ENCODE measurements at regions not wholly inside any gene's neighbourhood (a gene's known extent, or its start where the extent isn't known, plus 50 kb on each side); places are given as distances from the start of the nearest gene placed in this dataset.
"Not testable (repeated sequence)": the region's sequence is repeated elsewhere in the genome, so short reads cannot be mapped to it uniquely, and the experiment has no call there.

- DNase-seq (ENCODE audit: low read depth in 2 of 3, low spot score in 2 of 3) = no peak
Observed at GRCh38 chr4:134747108-134747805, 545.7 kb upstream of the PABPC4L start.

GRCh38 chr4:134740290-134740689, 538.7 kb upstream of the PABPC4L start:
- DNase-seq (ENCODE audit: low read depth in 2 of 3, low spot score in 2 of 3) = no peak

DNA sequence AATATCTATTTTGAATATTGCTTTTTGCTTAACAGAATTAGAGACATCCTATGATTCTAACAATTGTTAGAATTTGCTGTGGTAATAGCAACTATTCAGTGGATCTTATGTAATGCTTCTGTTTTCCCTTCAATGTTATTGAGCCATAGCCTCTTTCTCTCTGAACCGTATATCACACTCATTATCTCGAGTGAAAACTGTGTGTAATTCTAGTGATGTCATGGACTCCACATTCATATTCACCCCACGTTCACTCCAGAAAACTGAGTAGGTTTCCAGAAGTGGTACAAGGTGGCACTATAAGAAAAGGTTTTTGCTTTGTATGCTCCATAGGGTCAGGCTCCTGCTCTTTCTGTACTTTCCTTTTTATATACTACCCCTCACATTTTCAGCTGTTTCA, 534.3 kb upstream of the PABPC4L start:
- DNase-seq (ENCODE audit: low read depth in 2 of 3, low spot score in 2 of 3) = no peak

DNA sequence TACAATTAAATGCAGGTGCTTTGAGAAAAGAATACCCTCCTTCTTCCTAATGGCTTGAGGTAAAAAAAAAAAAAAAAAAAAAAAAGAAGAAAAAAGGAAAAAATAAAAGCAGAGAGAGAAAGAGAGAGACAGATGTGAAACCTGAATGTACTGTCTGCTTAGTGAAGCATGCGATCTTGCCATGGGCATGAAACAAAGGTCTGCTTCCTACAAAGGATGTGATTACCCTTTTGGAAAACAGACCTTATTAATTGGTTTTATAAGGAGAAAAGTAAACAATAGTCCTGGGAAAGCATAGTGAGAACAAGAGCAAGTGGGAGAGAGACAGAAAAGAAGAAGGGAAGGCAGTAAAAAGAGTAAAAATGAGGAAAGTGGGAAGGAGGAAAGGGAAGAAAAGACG, 526.1 kb upstream of the PABPC4L start:
- DNase-seq (ENCODE audit: low read depth in 2 of 3, low spot score in 2 of 3) = no peak

DNA sequence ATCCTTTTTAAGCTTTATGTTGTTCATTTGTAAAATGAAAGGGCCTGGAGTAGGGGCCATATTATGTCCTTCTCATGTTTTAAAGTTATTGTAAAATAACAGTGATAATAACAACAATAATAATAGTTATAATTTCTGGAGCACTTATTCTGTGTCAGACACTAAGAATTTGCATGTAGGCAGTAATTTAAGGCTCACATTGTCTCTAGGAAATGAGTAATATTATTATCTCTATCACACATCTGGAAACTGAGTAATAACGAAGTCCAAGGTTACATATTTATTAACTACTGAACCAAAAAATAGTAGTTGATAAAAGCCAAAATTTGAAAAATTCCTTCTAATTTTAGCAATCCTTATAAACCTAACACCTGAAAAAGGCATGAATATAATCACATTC, 520.7 kb upstream of the PABPC4L start:
- DNase-seq (ENCODE audit: low read depth in 2 of 3, low spot score in 2 of 3) = no peak

DNA sequence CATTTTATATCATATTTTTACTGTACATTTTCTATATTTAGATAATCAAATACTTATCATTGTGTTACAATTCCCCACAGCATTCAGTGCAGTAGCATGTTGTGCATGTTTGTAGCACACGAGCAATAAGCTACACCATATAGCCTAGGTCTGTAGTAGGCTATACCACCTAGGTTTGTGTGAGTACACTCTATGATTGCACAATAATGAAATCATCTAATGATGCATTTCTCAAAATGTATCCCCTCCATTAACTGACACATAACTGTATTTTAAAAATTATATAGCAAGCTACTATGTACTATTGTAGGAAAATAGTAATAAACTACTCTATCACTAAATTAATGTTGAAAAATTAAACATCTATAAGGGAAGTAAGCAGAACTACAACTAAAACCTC, 518.4 kb upstream of the PABPC4L start:
- no peak for DNase-seq (ENCODE audit: low read depth in 2 of 3, low spot score in 2 of 3)

GRCh38 chr4:134708616-134709015, 507.0 kb upstream of the PABPC4L start:
- DNase-seq (ENCODE audit: low read depth in 2 of 3, low spot score in 2 of 3) = no peak

DNA sequence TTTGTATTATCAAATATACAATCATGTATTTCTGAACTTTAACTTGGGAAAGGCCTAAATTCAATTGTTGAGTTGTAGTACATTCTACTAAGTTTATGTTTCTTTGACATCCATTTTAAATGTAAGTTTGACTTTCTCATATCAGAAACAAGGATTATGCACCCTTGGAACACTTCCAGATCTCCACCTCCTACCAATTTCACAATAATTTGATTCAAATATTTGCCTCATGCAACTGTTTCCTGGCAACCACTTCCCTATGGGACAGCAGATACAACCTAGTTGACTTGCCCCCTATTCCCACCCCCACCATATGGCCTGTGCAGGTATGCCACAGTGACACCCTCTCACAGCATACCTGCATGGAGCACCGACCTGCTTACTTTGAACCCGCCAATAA, 506.4 kb upstream of the PABPC4L start:
- no peak for DNase-seq (ENCODE audit: low read depth in 2 of 3, low spot score in 2 of 3)

DNA sequence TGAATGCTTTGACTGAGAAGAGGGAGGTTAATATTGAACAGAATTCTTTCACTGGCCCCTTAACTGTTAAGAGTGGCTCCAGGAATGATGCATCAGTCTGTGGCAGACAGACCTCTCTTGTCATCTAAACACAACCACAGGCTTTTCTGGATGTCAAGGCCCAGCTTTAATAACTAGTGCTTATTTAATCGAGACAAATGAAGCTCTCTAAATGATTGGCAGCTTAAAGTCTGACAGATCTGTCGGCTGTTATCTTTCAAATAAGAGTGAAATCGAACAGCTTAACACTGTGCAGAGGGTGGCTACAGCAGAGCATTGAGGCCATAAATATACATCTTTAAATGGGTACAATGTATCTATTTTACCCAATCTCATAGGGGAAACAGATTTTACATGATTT, 500.8 kb upstream of the PABPC4L start:
- DNase-seq (ENCODE audit: low read depth in 2 of 3, low spot score in 2 of 3) = no peak

- DNase-seq (ENCODE audit: low read depth in 2 of 3, low spot score in 2 of 3) = no peak
Observed at GRCh38 chr4:134700251-134700650, 498.7 kb upstream of the PABPC4L start.

DNA sequence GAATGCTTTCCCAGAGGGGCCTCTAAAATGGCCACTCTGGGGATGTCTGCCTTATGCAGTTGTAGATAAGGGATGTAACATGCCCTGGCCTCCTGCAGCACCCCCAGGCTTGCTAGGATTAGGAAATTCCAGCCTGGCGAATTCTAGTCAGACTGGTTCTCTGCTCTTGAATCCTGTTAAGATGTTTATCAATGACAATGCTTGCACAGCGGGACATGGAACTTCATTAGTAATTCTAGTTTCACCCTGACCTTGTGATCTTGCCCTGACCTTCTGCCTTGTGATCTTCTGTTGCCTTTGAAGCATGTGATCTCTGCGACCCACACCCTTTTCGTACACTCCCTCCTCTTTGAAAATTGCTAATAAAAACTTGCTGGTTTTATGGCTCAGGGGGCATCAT, 497.2 kb upstream of the PABPC4L start:
- DNase-seq (ENCODE audit: low read depth in 2 of 3, low spot score in 2 of 3) = not testable (repeated sequence)

GRCh38 chr4:134695433-134695832, 493.8 kb upstream of the PABPC4L start:
- DNase-seq (ENCODE audit: low read depth in 2 of 3, low spot score in 2 of 3) = no peak

DNA sequence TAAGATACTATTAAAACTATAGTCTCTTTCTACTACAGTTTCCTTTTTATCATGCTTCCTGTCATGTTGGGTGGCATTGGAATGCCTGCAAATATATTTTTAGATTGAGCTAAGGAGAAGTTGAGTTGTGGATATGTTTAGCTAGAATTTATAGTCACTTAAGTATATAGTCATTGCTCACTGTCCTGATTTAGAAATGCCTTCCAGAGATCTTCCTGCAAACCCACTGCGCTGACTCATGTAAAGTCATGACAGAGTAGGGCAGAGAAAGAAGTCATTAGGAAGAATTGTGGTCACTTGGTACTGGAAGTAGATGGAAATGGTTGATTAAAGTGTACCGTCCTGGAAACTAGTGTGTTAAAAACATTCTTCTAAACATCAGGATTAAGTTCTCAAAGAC, 490.3 kb upstream of the PABPC4L start:
- no peak for DNase-seq (ENCODE audit: low read depth in 2 of 3, low spot score in 2 of 3)

- no peak for DNase-seq (ENCODE audit: low read depth in 2 of 3, low spot score in 2 of 3)
Observed at GRCh38 chr4:134687646-134688628, 486.3 kb upstream of the PABPC4L start.

- DNase-seq (ENCODE audit: low read depth in 2 of 3, low spot score in 2 of 3) = no peak
Observed at GRCh38 chr4:134677209-134677814, 475.7 kb upstream of the PABPC4L start.

- DNase-seq (ENCODE audit: low read depth in 2 of 3, low spot score in 2 of 3) = no peak
Observed at GRCh38 chr4:134668237-134668636, 466.6 kb upstream of the PABPC4L start.

- no peak for DNase-seq (ENCODE audit: low read depth in 2 of 3, low spot score in 2 of 3)
Observed at GRCh38 chr4:134666640-134667039, 465.1 kb upstream of the PABPC4L start.

DNA sequence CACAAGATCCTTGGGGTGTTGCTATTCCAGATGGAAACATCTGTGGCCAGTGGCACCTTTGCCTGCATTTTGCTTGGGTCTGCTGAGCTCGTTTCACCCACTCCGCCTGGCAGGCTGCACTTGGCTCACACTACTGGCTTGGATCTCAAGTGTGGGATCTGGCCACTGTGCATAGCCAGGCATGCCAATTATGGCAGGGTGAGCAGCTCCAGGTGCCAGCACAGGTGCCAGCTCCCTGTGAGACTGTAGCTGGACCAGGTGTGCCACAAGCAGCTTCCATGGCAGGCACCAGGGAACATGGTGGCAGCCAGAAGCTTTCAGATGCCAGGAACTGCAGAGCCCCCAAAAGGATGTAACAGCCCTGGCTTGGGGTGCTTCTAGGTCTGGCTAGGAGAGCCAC, 463.8 kb upstream of the PABPC4L start:
- DNase-seq (ENCODE audit: low read depth in 2 of 3, low spot score in 2 of 3) = no peak

DNA sequence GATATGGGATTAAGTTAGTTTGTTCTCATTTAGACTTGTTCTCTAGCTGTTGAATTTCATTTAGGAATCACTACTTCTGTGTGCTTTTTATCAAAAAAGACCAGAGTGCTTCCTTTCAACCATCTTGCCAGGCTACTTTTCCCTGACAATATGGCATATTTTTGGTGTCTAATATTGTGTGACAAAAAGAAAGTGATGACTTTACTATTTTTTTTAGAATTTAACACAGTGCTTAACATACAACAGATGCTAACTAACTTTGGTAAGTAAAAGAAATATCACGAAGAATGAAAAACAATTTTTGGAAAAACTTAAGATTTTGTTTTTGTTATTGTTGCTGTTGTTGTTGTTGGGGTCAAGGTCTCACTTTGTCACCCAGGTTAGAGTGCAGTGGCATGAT, 462.2 kb upstream of the PABPC4L start:
- DNase-seq (ENCODE audit: low read depth in 2 of 3, low spot score in 2 of 3) = no peak

DNA sequence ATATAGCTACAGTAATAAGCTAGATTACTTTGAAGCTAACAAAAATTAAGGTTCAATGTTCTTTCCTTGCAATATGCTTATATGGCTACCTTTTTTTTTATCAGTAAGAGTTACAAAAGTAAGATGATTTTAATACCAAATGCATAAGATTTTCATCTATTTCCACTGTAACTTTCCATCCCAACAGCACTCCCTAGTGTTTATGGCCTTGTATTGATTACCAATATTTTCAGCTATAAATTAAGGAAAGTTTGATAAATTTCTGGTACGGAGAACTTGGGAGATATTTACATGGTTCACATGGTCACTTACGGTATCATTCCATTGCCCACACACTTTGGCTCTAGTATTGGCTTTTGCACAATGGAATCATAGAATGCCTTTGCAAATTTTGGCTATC, 448.9 kb upstream of the PABPC4L start:
- no peak for DNase-seq (ENCODE audit: low read depth in 2 of 3, low spot score in 2 of 3)

DNA sequence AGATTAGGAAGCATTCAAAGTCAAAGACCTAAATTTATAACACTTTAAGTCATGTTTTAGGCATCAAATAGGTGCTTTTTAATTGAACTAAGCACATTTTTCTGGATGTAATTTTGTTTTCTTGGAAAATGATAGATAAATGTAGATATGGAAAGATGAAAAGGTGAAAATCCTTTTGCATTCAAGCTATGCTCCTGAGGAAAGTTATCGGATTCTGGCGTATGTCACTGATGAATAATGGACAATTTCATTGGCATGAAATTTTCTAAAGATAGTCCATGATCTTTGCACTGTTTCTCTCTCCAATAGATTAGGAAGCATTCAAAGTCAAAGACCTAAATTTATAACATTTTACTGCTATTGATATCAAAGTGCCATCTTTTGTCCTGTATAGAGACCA, 444.2 kb upstream of the PABPC4L start:
- no peak for DNase-seq (ENCODE audit: low read depth in 2 of 3, low spot score in 2 of 3)

Measured in hematopoietic multipotent progenitor cell (in vitro differentiated cells).